ENCODE measurements at regions not wholly inside any gene's neighbourhood (a gene's known extent, or its start where the extent isn't known, plus 50 kb on each side); places are given as distances from the start of the nearest gene placed in this dataset.

- no peak overlapping the region for H3K4me3 Mint-ChIP-seq
- no peaks in the 10 kb centered on the region for H3K36me3 Mint-ChIP-seq (ENCODE audit: low read depth)
- no peak for TF ChIP-seq CTCF (conservative IDR thresholded peaks at IDR 0.05)
- no peak overlapping the region for H3K27ac Mint-ChIP-seq (ENCODE audit: unreplicated experiment)
- no peaks in the 10 kb centered on the region for H3K27me3 Mint-ChIP-seq (ENCODE audit: low read depth)
- DNase-seq (ENCODE audit: low read depth, low spot score) = no peak
- peaks cover 3% of the 10 kb centered on the region for H3K9me3 Mint-ChIP-seq
- no peaks in the 10 kb centered on the region for H3K4me1 Mint-ChIP-seq
Measured at GRCh38 chr10:71158251-71158650, 54.1 kb upstream of the UNC5B start.

GRCh38 chr10:71158902-71159301, 53.5 kb upstream of the UNC5B start:
- no peaks in the 10 kb centered on the region for H3K27me3 Mint-ChIP-seq (ENCODE audit: low read depth)
- no peaks in the 10 kb centered on the region for H3K36me3 Mint-ChIP-seq (ENCODE audit: low read depth)
- DNase-seq (ENCODE audit: low read depth, low spot score) = no peak
- TF ChIP-seq CTCF (conservative IDR thresholded peaks at IDR 0.05) = no peak
- H3K4me3 Mint-ChIP-seq = no peak overlapping the region
- H3K9me3 Mint-ChIP-seq = peaks cover 3% of the 10 kb centered on the region
- H3K4me1 Mint-ChIP-seq = no peaks in the 10 kb centered on the region
- H3K27ac Mint-ChIP-seq (ENCODE audit: unreplicated experiment) = no peak overlapping the region

- Mint-ChIP-seq H3K36me3 (ENCODE audit: low read depth) (no peaks in the 10 kb centered on the region), H3K4me1 (no peaks in the 10 kb centered on the region), H3K27me3 (ENCODE audit: low read depth) (peaks cover 3% of the 10 kb centered on the region), H3K27ac (ENCODE audit: unreplicated experiment) (no peak overlapping the region), H3K9me3 (peaks cover 3% of the 10 kb centered on the region), H3K4me3 (no peak overlapping the region)
- no peak for DNase-seq (ENCODE audit: low read depth, low spot score)
- no peak for TF ChIP-seq CTCF (conservative IDR thresholded peaks at IDR 0.05)
Measured at GRCh38 chr10:71159892-71160291, 52.5 kb upstream of the UNC5B start.

- Mint-ChIP-seq H3K27ac (ENCODE audit: unreplicated experiment) (no peak overlapping the region), H3K4me1 (no peaks in the 10 kb centered on the region), H3K27me3 (ENCODE audit: low read depth) (peaks cover 4% of the 10 kb centered on the region), H3K4me3 (no peak overlapping the region), H3K36me3 (ENCODE audit: low read depth) (no peaks in the 10 kb centered on the region), H3K9me3 (peaks cover 3% of the 10 kb centered on the region)
- TF ChIP-seq CTCF (conservative IDR thresholded peaks at IDR 0.05) = no peak
- no peak for DNase-seq (ENCODE audit: low read depth, low spot score)
Measured at GRCh38 chr10:71161425-71161824, 50.9 kb upstream of the UNC5B start.

All from neural crest cell (in vitro differentiated cells).